GM19240 (cell line): ENCODE measurements at regions not wholly inside any gene's neighbourhood (a gene's known extent, or its start where the extent isn't known, plus 50 kb on each side); places are given as distances from the start of the nearest gene placed in this dataset.
"Not testable (repeated sequence)": the region's sequence is repeated elsewhere in the genome, so short reads cannot be mapped to it uniquely, and the experiment has no call there.

Experiments used
- DNase-seq: peaks from one replicate; pipeline ENCODE4 v3.0.0; 2011; ENCODE audit warnings: low spot score; ENCODE audit not compliant: insufficient read length

DNA sequence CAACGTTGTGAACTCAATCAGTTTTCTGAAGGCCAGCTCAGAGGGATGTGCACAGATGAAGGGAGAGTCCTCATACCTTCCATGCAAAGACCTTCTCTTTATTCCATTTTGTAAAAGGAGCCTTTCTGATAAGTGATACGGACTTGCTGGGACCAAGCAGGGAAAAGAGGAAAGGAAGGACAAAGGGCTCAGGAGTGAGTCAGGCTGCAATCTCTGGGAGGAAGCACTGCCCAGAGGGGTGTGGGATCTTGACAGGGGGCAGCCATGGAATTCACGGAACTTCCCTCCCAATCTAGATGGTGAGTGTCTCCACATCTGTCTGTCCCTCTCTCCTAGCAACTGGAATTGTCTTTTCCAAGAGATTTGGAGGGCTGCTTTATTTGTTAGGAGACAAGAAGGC is 281.4 kb upstream of the CELF4 start:
- no peak for DNase-seq

DNA sequence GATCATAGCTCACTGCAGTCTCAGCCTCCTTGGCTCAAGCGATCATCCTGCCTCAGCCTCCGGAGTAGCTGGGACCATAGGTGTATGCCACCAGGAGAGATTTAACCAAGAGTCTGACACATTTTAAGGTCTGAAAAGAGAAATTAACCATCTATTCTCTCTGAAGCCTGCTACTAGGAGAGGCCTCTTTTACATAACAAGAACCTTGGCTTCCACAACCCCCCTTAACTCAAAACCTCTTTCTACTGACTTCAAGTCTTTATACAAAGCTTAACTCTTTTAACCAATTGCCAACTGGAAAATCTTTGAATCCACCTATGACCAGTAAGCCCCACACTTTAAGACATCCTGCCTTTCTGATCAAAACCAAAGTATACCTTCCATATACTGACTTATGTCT is 279.9 kb upstream of the CELF4 start:
- DNase-seq, result no peak

DNA sequence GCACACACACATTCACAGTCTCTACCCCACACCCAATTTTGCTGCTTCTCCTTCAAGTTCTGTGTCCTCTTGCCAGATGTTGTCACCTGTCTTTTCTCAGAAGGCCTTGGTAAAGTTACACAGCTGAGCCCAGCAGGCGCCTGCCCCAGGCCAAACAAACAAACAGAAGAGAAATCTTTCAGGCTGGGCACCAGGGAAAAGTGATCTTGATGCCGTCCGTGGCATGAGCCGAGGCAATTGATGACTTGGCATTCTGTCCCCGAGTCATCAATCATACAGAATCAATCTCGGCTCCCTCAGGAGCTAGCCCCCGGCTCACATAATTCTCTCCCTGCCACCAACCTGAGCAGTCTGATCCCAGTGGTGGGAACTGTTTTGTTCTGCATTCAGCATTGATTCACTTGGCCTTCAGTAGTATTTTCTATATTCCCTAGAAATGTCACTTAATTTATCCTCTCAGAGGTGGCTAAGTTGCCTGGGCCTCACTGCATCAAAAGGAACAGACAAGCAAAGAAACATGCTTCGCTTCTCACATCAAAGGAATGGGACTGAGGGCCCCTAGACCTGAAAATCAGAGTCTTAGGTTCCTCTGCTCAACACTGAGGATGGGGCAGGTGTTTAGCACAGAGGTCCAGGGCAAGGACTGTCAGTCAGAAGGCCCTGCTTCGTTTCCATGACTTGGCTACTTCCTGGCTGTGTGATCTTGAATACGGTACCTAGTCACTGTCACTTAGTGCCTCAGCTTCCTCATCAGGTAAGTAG is 278.8 kb upstream of the CELF4 start:
- no peak for DNase-seq

DNA sequence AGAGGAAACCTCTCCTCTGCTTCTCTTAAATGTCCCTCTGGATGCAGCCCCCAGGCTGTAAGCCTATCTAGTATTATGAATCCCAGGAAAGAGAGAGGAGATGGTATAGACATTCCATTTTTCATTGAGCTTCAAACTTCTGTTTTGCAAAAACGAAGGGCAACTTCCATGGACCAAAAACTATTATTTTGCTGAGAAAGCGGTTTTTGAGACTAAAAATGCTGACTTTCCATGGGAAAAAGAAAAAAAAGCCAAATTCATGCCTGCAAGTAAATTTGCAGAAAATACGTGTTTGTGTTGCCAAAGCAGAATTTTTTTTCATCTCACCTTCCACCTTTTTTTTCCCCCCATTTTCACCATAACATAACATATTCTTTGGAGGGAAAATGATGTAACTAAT is 272.5 kb upstream of the CELF4 start:
- no peak for DNase-seq

DNA sequence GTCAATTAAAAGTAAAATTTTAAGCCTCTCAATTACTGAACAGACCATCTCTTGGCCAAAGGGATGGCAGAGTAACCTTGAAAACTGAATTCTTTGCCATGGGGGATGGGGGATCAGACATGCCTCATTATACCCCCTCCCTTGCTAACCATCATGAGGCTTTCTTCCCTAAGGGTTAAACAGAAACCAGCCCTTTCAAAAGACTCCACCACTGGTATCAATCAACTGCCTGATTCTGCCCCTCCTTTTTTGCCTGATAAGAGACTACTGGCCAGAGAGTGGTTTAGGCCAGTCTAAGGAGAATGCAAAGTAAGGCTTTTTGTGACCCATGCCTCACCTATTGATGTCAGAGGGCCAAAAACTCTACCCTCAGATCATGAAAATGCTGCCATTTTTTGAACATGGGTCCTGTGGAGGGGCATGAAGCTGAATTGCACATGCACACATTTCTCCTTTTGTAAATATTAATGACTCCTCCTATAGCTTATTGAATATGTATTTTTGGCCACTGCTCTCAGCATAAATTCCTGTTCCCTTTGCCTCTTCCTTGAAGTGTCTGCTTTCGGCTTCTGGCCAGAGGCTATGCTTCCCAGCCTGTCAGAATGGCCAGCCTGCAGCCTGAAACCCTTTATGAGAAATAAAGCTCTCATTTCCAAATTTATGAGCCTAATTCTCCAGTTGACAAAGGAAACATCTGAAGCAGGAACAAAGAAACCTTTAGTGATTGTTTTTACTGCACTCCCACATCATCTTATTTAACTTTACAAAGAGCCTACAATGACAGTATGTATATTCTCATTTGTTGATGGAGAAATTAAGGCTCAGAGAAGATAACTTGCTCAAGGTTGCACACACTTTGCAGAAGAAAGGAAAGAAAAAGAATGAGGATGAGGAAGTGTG is 270.7 kb upstream of the CELF4 start:
- no peak for DNase-seq

DNA sequence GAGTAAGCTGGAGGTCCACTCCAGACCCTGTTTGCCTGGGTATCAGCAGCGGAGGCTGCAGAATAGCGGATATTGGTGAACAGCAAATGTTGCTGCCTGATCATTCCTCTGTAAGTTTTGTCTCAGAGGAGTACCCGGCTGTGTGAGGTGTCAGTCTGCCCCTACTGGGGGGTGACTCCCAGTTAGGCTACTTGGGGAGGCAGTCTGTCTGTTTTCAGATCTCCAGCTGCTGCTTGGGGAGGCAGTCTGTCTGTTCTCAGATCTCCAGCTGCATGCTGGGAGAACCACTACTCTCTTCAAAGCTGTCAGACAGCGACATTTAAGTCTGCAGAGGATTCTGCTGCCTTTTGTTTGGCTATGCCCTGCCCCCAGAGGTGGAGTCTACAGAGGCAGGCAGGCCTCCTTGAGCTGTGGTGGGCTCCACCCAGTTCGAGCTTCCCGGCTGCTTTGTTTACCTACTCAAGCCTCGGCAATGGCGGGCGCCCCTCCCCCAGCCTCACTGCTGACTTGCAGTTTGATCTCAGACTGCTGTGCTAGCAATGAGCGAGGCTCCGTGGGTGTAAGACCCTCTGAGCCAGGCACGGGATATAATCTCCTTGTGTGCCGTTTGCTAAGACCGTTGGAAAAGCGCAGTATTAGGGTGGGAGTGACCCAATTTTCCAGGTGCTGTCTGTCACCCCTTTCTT is 266.6 kb upstream of the CELF4 start:
- not testable (repeated sequence) for DNase-seq

DNA sequence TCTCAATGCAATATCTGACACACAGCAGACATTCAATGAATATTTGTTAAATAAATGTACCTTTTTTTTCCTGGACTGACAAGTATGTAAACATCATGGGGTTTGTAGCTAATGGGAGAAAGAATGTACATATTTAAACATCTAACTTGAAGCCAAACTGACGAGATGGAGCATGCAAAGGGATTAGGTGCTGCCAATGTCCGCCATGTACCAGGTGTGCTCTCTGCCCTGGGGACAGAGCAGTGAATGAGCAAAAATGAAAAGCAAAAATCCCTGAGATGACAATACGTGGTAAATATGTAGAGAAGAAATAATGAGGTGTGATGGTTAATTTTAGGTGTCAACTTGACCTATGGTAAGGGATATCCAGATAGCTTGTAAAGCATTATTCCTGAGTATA is 247.4 kb upstream of the CELF4 start:
- DNase-seq, result no peak

DNA sequence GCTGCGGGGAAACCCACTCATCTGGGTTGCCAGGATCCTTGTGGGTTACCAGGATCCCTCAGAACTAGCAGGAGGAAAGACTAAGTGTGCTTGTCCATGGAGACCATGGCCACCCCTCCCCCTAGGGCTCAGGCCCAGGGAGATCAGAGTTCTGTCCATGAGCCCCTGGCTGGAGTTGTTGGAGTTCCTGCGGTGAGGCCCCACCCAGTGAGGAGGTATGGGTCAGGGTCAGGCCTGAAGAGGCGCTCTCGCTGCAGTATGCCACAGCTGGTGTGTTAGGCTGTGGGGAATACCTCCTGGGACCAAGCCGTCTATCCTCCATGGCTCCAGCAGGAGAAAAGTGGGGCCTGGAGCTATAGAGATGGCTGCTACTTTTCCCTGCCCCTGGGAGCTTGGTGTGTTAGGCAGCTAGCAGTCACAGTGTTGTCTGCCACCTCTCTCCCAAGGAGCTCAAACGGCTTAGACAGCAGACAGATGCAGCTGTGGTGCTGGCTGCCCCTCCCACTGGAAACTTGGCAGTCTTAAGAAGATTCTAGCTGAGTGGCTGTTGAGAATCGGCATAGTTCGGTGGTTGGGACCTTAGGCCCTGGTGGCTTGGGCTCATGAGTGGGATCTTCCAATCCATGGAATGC is 240.3 kb upstream of the CELF4 start:
- no peak for DNase-seq

DNA sequence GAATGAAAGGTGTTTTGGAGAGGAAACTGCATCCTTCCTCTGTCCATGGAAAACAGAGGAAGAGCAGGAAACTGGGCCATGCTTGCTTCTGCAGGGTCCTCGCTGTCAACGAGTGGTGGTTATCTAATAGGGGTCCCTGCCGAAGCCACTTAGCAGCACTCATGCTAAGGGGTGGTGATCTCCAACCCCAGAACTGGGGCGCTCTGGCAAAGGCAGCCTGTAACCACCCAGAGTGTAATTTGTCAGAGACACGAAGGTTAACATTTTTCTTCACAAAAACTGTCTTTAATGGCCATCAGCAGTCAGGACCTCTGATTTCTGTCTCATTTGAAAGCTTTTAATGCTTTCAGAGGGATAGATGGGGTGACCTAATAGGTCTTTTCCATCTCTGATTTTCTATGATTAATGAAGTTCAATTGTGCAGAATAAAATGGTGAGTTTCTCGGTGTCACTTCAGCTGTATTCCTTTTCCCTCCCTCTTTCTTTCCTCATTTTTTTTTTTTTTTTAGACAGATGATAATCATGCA is 231.3 kb upstream of the CELF4 start:
- no peak for DNase-seq

DNA sequence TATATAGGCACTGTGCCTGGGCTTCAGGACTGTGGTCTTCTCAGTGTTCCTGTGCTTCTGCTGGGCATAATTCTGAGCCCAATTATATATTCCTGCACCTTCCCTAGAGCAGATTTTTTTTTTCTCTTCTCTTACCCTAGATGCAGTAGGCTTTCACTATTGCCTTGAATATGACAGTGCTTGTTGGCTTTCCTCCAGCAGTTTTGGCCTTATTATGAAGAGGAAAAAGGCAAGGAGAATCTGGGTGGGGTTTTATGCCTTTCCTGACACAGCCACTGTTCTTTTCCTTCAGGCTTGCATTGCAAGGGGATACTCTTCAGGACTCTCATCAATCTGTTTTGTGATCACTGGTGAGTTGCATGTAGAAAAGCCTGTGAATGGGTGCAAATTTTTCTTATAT is 221.9 kb upstream of the CELF4 start:
- DNase-seq, result no peak

DNA sequence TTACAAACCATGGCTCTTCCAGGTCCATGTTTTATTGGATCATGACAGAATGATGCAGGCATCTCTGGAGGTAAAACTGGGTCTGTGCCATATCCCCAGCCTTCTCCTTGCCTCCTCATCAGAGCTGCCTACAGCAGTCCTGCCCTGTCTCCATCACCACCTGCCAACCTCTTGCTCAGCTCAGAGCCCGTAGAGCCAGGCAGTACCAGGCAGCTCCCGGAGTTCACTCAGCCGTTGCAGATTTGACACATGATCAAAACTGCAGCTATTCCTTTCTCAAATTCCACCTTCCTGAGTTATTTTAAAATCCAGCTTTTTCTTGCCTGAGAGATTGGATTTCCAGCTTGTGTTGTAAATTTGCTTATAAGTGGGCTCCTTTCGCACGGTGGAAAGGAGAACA is 218.2 kb upstream of the CELF4 start:
- DNase-seq, result no peak

DNA sequence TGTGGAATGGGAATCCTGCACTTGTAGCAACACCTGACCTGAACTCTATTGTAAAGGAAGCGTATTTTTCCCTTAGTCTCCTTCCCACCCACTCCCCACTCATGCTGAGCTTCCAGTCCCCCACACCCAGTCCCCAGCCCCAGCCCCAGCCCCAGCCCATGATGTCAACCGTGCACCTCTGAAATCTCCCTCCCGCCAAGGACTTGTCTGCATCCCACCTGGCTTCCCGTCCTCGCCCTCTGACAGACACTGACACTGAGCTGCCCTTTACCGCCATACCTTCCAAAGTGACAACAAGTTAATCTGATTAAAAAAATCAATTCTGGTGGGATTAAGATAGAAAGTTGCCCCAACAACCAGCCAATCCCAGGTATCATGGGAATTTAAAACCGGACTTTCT is 213.6 kb upstream of the CELF4 start:
- no peak for DNase-seq

DNA sequence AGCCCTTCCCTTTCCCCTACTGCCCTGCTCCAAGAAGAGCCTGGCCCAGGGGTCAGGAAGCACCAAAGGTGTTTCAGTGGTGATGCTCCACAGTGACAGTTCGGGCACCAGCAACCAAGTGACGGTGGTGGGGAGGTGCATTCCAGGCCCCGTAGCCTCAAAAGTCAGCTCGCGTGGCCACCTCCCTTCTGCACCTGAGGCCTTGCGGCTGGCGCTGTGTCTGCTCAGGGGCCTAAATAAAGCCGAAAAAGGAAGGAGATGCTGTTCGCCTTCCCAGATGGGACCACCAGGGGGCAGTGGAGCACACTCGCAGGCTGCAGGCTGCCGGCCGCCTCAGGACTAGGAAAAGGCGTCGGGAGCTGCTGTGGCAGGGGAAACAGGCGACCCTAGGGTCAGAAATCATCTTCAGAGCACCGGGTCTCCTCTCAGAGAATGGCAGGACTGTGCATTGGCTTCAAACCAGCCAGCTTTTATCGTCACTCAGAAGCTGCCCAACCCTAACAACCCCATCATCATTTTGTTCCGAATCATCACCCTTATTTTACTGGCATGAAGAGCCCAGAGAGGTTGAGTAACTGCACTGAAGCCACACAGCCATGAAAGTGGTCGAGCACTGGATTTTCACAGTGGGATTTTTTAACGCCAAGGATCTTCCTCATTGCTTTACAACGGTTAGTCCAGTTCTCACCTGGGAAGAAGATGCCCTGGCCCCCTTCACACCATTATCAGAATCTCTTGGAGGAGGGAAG is 213.0 kb upstream of the CELF4 start:
- DNase-seq, result peak; percentile 9

DNA sequence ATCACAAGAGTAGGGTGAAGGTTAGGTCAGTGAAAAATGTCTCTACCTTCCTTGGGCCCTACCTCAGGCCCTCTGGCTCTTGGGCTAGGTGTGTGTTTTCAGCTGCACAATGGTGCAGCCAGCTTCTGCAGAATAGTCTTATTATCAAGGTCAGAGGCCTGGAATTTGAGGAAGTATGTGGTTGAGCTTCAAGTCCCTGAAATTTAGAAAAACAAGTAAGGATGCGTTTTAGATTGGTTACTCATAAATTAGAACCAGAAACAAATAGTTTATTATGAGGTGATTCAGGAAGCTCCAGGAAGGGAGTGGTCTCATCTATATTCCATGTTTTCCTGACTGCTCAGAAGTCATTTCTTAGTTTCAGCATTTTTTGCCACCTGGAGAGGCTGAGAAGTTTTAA is 204.2 kb upstream of the CELF4 start:
- no peak for DNase-seq

DNA sequence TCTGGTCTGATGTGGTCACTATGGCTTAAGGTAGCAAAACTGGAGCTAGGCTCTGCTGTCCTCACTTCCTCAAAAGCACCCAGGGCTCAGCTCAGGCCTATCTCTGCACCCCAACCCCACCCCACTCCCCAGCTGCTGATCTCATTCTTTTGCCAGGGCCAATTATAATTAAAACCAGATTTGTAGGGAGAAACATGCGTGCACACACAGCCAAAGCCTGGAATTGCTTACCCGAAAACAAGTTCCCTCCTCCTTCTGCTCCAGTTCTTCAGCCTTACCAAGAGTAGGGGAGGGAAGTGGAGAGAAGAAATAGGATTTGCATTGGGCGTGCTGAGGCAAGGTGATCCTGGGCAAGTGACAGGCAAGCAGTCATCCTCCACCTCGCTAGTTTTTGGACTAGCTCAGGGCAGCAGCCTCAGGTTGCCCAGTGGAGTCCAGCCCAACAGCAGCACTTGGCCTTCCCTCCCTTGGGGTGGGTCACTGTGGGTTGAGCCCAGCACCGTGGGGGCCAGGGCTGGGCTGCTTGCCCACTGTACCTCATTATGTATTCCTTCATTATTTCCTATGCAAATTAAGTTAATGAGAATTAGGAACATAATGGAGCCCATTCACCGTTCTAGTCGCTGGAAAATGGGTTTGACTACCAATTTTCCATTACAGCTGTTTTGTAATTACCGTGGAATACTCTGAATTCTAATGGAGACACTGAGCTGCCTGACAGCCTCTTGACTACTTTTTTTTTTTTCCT is 199.1 kb upstream of the CELF4 start:
- DNase-seq, result no peak

DNA sequence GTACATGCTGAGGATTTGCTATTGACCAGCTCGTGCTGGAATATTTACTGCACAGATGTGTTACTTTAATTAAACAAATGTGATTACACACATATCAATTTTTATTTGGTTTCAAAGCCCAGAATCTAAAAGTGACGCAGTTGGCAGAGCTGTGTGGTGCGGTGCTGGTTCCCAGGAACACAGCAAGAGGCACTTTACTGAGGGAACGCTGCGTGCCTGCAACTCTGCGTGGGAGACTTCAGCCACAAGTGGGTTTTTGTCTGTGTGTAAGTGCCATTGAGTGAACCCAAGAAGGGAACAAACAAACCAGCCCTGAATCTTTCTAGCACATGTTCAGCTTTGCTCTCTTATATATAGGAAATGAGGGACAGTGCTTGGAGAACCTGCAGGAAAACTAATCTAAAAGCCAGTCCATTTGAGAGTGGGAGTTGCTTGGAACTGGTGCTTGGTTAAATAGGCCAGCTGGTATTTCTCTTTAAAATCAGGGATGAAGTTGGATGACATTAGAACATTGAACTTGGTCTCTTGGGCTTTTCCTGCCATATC is 196.6 kb upstream of the CELF4 start:
- no peak for DNase-seq

DNA sequence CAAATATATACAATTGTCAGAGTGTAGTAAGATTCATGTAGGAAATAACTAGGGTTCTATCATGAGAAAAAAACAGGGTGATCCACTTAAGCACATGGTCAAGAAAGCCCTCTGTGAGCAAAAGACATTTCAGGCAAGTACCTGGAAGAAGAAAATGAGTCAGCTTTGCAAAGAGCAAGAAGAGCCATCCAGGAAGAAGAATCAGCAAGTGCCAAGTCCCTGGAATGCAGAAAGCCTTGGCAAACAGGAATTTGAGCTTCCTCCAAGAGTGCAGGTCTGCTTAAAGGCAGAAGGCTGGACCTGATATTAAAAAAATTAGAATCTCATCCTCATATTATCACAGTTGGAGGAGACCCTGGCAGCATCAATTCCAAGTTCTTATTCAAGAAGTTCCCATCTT is 188.5 kb upstream of the CELF4 start:
- no peak for DNase-seq

DNA sequence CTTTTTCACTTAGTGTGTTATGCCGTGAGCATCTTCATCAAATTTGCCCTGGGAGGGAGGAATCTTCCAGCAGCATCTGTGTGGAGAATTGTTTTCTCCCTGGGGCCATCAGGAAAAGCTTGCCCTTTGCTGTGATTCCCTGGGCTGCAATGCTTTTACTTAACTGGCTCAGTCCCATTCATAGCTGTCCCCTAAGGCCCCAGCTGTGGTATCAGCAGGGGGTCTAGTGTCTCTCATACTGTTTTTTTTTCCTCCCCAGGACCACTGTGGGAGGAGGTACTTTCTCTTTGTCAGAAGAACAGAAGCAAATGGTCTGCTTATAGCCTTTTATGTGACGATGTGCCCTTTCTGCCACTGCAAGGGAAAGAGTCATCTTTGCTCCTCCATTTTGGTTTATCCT is 176.8 kb upstream of the CELF4 start:
- no peak for DNase-seq

DNA sequence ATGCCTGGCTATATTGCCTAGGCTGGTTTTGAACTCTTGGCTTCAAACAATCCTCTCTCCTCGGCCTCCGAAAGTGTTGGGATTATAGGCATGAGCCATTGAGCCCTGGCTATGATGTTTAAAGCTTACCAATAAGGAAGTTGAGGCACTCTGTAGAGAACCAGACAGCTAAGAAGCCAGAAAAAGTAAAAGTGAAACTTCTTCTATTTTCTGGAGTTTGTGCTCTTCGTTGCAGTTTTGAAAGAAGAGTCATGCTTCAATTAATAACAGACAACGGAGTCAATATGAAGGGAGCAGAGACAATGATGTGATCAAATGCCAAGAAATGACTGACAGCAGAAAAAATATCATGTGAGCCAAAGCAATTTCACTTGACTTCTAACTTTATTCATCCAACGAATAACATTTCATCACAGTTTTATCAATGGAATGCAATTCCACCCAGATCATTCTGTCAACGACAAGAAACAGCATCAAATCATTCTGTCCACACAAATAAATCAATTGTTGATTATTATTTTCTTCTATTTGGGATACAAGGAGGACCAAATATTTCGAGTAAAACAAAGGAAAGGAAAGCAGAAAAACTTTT is 175.5 kb upstream of the CELF4 start:
- DNase-seq, result no peak
